ENCODE measurements at regions not wholly inside any gene's neighbourhood (a gene's known extent, or its start where the extent isn't known, plus 50 kb on each side); places are given as distances from the start of the nearest gene placed in this dataset.
A peak's percentile ranks its signal among the peaks of the same experiment; 100 is the strongest.

DNA sequence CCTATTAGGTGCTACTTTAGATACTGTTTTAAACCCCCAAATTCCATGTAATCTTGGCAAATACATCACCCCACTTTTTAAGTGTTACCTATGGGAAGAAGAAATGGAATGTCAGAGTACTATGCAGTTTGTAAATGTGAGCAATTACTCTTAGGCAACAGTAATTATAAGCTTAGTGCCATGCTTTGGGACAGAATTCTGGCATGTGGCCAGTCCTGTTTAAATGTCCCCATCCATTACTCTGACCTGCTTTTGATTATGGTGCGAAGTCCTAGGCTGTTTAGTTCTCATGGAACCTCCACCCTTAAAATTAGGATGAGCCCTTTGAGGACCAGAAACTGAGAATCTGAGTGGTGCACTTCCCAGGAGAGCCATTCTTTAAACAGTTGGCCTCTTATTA is 321.4 kb upstream of the RGS6 start:
- 100% methylated on average over 1 of the region's 1 CpG for WGBS

GRCh38 chr14:71613168-71613567 is 319.1 kb upstream of the RGS6 start:
- Histone ChIP-seq H3K4me1 (ENCODE audit: control insufficient read depth, insufficient read depth, low read depth, low read length) (no peaks in the 10 kb centered on the region), H3K9ac (ENCODE audit: low read length) (no peak overlapping the region), H2BK15ac (ENCODE audit: low read depth, poor library complexity, severe bottlenecking) (no peak overlapping the region), H3K14ac (ENCODE audit: low read length in 2 of 2) (no peak overlapping the region), H3K4ac (ENCODE audit: low read depth in 1 of 2, low read length in 2 of 2) (no peak overlapping the region), H3K79me1 (replicated peaks; ENCODE audit: low read length, poor library complexity, severe bottlenecking) (peaks cover 5% of the 10 kb centered on the region), H3K23ac (ENCODE audit: low read length in 2 of 2) (no peak overlapping the region), H2BK120ac (ENCODE audit: low read depth, low read length) (no peak overlapping the region), H2BK5ac (ENCODE audit: low read depth, low read length, poor library complexity, severe bottlenecking) (no peak overlapping the region), H2BK12ac (ENCODE audit: low read length in 2 of 2) (no peak overlapping the region), H3K36me3 (ENCODE audit: control insufficient read depth in 1 of 2, insufficient read depth in 2 of 2, low read depth in 1 of 2, low read length in 2 of 2) (no peaks in the 10 kb centered on the region), H3K4me3 (ENCODE audit: insufficient read depth in 1 of 2, low read depth in 1 of 2, low read length in 2 of 2) (no peak overlapping the region), H3K27ac (ENCODE audit: low read length, poor library complexity, severe bottlenecking) (no peak overlapping the region), H3K4me2 (ENCODE audit: low read length, poor library complexity, severe bottlenecking) (no peak overlapping the region), H3K27me3 (ENCODE audit: control insufficient read depth in 1 of 2, insufficient read depth in 1 of 2, low read length in 2 of 2) (no peaks in the 10 kb centered on the region), H4K8ac (ENCODE audit: low read length) (no peak overlapping the region), H4K91ac (ENCODE audit: low read length) (no peak overlapping the region), H3K18ac (ENCODE audit: low read depth in 1 of 2, low read length in 2 of 2) (no peak overlapping the region), H2AK5ac (ENCODE audit: low read length, severe bottlenecking) (no peak overlapping the region), H2AFZ (ENCODE audit: low read depth, low read length) (no peak overlapping the region), H3K9me3 (ENCODE audit: control insufficient read depth, low read length) (no peaks in the 10 kb centered on the region)
- 100% methylated on average over 1 of the region's 1 CpG for WGBS
- DNase-seq, result no peak

More for the DNA sequence above, 321.4 kb upstream of the RGS6 start:
- H4K8ac ChIP-seq (ENCODE audit: low read length), result no peak overlapping the region
- no peak overlapping the region for H3K23ac ChIP-seq (ENCODE audit: low read length in 2 of 2)
- H2BK15ac ChIP-seq (ENCODE audit: low read depth, poor library complexity, severe bottlenecking), result no peak overlapping the region
- H2BK120ac ChIP-seq (ENCODE audit: low read depth, low read length), result no peak overlapping the region
- no peak overlapping the region for H3K9ac ChIP-seq (ENCODE audit: low read length)
- H3K9me3 ChIP-seq (ENCODE audit: control insufficient read depth, low read length), result no peaks in the 10 kb centered on the region
- no peak overlapping the region for H2AK5ac ChIP-seq (ENCODE audit: low read length, severe bottlenecking)
- peaks cover 2% of the 10 kb centered on the region for H3K79me1 ChIP-seq (replicated peaks; ENCODE audit: low read length, poor library complexity, severe bottlenecking)
- no peak overlapping the region for H2BK5ac ChIP-seq (ENCODE audit: low read depth, low read length, poor library complexity, severe bottlenecking)
- H3K27ac ChIP-seq (ENCODE audit: low read length, poor library complexity, severe bottlenecking), result no peak overlapping the region
- H3K14ac ChIP-seq (ENCODE audit: low read length in 2 of 2), result no peak overlapping the region
- DNase-seq, result no peak
- H3K4ac ChIP-seq (ENCODE audit: low read depth in 1 of 2, low read length in 2 of 2), result no peak overlapping the region
- no peaks in the 10 kb centered on the region for H3K27me3 ChIP-seq (ENCODE audit: control insufficient read depth in 1 of 2, insufficient read depth in 1 of 2, low read length in 2 of 2)
- H3K4me2 ChIP-seq (ENCODE audit: low read length, poor library complexity, severe bottlenecking), result no peak overlapping the region
- no peak overlapping the region for H3K4me3 ChIP-seq (ENCODE audit: insufficient read depth in 1 of 2, low read depth in 1 of 2, low read length in 2 of 2)
- no peaks in the 10 kb centered on the region for H3K4me1 ChIP-seq (ENCODE audit: control insufficient read depth, insufficient read depth, low read depth, low read length)
- H2AFZ ChIP-seq (ENCODE audit: low read depth, low read length), result no peak overlapping the region
- H2BK12ac ChIP-seq (ENCODE audit: low read length in 2 of 2), result no peak overlapping the region
- H3K36me3 ChIP-seq (ENCODE audit: control insufficient read depth in 1 of 2, insufficient read depth in 2 of 2, low read depth in 1 of 2, low read length in 2 of 2), result no peaks in the 10 kb centered on the region
- H3K18ac ChIP-seq (ENCODE audit: low read depth in 1 of 2, low read length in 2 of 2), result no peak overlapping the region
- H4K91ac ChIP-seq (ENCODE audit: low read length), result no peak overlapping the region

DNA sequence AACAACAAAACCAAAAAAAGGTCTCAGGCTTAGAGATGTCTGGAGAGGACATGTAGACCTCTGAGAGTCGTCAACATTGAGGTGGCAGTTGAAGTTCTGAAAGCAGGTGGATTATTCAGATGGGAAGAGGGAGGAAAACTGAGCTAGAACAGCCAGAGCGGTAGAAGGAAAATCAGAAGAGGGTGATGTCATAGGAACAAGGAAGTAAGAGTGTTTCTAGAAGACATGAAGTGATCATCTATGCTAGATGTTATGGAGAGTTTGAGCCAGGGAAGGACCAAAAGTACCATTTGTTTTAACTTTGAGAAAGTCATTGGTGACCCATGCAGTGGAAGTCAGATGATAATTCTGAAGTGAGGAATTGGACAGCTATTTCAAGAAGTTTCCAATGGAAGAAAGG is 316.2 kb upstream of the RGS6 start:
- no peak for DNase-seq
- H2BK120ac ChIP-seq (ENCODE audit: low read depth, low read length), result no peak overlapping the region
- no peaks in the 10 kb centered on the region for H3K4me1 ChIP-seq (ENCODE audit: control insufficient read depth, insufficient read depth, low read depth, low read length)
- H3K4me2 ChIP-seq (ENCODE audit: low read length, poor library complexity, severe bottlenecking), result no peak overlapping the region
- no peak overlapping the region for H3K18ac ChIP-seq (ENCODE audit: low read depth in 1 of 2, low read length in 2 of 2)
- peaks cover 2% of the 10 kb centered on the region for H3K79me1 ChIP-seq (replicated peaks; ENCODE audit: low read length, poor library complexity, severe bottlenecking)
- no peak overlapping the region for H4K8ac ChIP-seq (ENCODE audit: low read length)
- H2BK5ac ChIP-seq (ENCODE audit: low read depth, low read length, poor library complexity, severe bottlenecking), result no peak overlapping the region
- H2AK5ac ChIP-seq (ENCODE audit: low read length, severe bottlenecking), result no peak overlapping the region
- no peak overlapping the region for H2BK12ac ChIP-seq (ENCODE audit: low read length in 2 of 2)
- no peak overlapping the region for H3K4me3 ChIP-seq (ENCODE audit: insufficient read depth in 1 of 2, low read depth in 1 of 2, low read length in 2 of 2)
- no peak overlapping the region for H3K23ac ChIP-seq (ENCODE audit: low read length in 2 of 2)
- no peak overlapping the region for H3K14ac ChIP-seq (ENCODE audit: low read length in 2 of 2)
- no peak overlapping the region for H3K27ac ChIP-seq (ENCODE audit: low read length, poor library complexity, severe bottlenecking)
- H2BK15ac ChIP-seq (ENCODE audit: low read depth, poor library complexity, severe bottlenecking), result no peak overlapping the region
- H3K9me3 ChIP-seq (ENCODE audit: control insufficient read depth, low read length), result no peaks in the 10 kb centered on the region
- H3K27me3 ChIP-seq (ENCODE audit: control insufficient read depth in 1 of 2, insufficient read depth in 1 of 2, low read length in 2 of 2), result no peaks in the 10 kb centered on the region
- no peaks in the 10 kb centered on the region for H3K36me3 ChIP-seq (ENCODE audit: control insufficient read depth in 1 of 2, insufficient read depth in 2 of 2, low read depth in 1 of 2, low read length in 2 of 2)
- WGBS, result 96% methylated on average over 2 of the region's 2 CpGs
- no peak overlapping the region for H2AFZ ChIP-seq (ENCODE audit: low read depth, low read length)
- H3K9ac ChIP-seq (ENCODE audit: low read length), result no peak overlapping the region
- no peak overlapping the region for H4K91ac ChIP-seq (ENCODE audit: low read length)
- H3K4ac ChIP-seq (ENCODE audit: low read depth in 1 of 2, low read length in 2 of 2), result no peak overlapping the region

DNA sequence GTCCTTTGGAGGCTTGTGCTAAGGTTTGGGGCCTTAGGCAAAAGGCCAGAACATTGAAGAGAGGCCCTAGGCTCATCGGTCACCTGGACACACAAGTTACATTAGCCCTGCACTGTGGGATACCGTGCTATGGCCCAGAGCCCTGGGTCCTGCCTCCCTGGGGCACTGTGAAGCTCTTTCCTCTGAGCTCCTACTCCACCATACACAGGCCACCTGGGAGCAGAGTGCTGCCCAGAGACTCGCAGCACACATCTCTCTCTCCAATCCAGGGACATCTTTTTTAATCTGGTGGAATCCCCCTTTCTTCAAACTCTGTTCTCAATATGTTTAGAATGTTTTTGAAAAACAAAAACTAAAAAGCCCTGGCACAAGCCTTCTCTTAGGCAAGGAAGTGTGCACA is 314.2 kb upstream of the RGS6 start:
- H2BK5ac ChIP-seq (ENCODE audit: low read depth, low read length, poor library complexity, severe bottlenecking), result no peak overlapping the region
- H2BK120ac ChIP-seq (ENCODE audit: low read depth, low read length), result no peak overlapping the region
- no peak overlapping the region for H2AK5ac ChIP-seq (ENCODE audit: low read length, severe bottlenecking)
- no peak overlapping the region for H2BK15ac ChIP-seq (ENCODE audit: low read depth, poor library complexity, severe bottlenecking)
- H2AFZ ChIP-seq (ENCODE audit: low read depth, low read length), result no peak overlapping the region
- H4K8ac ChIP-seq (ENCODE audit: low read length), result no peak overlapping the region
- no peak for DNase-seq
- no peak overlapping the region for H3K4ac ChIP-seq (ENCODE audit: low read depth in 1 of 2, low read length in 2 of 2)
- H4K91ac ChIP-seq (ENCODE audit: low read length), result no peak overlapping the region
- H3K4me3 ChIP-seq (ENCODE audit: insufficient read depth in 1 of 2, low read depth in 1 of 2, low read length in 2 of 2), result no peak overlapping the region
- no peak overlapping the region for H3K23ac ChIP-seq (ENCODE audit: low read length in 2 of 2)
- 96% methylated on average over 3 of the region's 3 CpGs for WGBS
- H3K9ac ChIP-seq (ENCODE audit: low read length), result no peak overlapping the region
- H3K79me1 ChIP-seq (replicated peaks; ENCODE audit: low read length, poor library complexity, severe bottlenecking), result peaks cover 4% of the 10 kb centered on the region
- no peaks in the 10 kb centered on the region for H3K9me3 ChIP-seq (ENCODE audit: control insufficient read depth, low read length)
- peak overlapping the region in 1 of 2 experiments; percentile 19 for H3K18ac ChIP-seq (ENCODE audit: low read depth in 1 of 2, low read length in 2 of 2)
- H3K27ac ChIP-seq (ENCODE audit: low read length, poor library complexity, severe bottlenecking), result no peak overlapping the region
- H3K27me3 ChIP-seq (ENCODE audit: control insufficient read depth in 1 of 2, insufficient read depth in 1 of 2, low read length in 2 of 2), result no peaks in the 10 kb centered on the region
- H2BK12ac ChIP-seq (ENCODE audit: low read length in 2 of 2), result no peak overlapping the region
- peaks cover 2% of the 10 kb centered on the region for H3K4me1 ChIP-seq (ENCODE audit: control insufficient read depth, insufficient read depth, low read depth, low read length)
- no peak overlapping the region for H3K4me2 ChIP-seq (ENCODE audit: low read length, poor library complexity, severe bottlenecking)
- no peaks in the 10 kb centered on the region for H3K36me3 ChIP-seq (ENCODE audit: control insufficient read depth in 1 of 2, insufficient read depth in 2 of 2, low read depth in 1 of 2, low read length in 2 of 2)
- H3K14ac ChIP-seq (ENCODE audit: low read length in 2 of 2), result no peak overlapping the region

All from mesenchymal stem cell (in vitro differentiated cells and primary cell).